Pancreas (tissue), 10 donors: ENCODE measurements at regions not wholly inside any gene's neighbourhood (a gene's known extent, or its start where the extent isn't known, plus 50 kb on each side); places are given as distances from the start of the nearest gene placed in this dataset.

Source experiments
- ATAC-seq, 4 donors: fragments of 200-7000 bp; cut with Tn5 transposase; one replicate each; pipeline versions ENCODE4 v1.8.0 to v1.9.1; 2020; ENCODE audit warnings: mild to moderate bottlenecking in 4 of 4, moderate library complexity in 4 of 4
- DNase-seq, 6 donors: peaks; one replicate each; pipeline ENCODE4 v3.0.0-alpha.2; 2020
- FAIRE-seq: peaks from 2 replicates; lab custom pipeline; 2012; peaks lifted over from hg19 to GRCh38; lab: Jason Lieb, UNC
- H3K27ac ChIP-seq, 4 donors: fragments of 200-600 bp; sonication (generic); 1 replicate in 3 of 4; 2 replicates in 1 of 4; pipeline versions ENCODE4 v1.5.0 to v1.8.0; 2020
- H3K27me3 ChIP-seq, 4 donors: fragments of 200-600 bp; one replicate each; pipeline ENCODE4 v1.8.0; 2021
- H3K36me3 ChIP-seq, 3 donors: fragments of 200-600 bp; sonication (generic) in 1 of 3; one replicate each; pipeline versions ENCODE4 v1.5.0 to v1.8.0; 2020 to 2021
- H3K4me1 ChIP-seq, 3 donors: fragments of 200-600 bp; one replicate each; pipeline ENCODE4 v1.8.0; 2021
- H3K4me3 ChIP-seq, 4 donors: fragments of 200-600 bp; sonication (generic) in 2 of 4; one replicate each; pipeline versions ENCODE4 v1.5.0 to v1.8.0; 2020 to 2021
- H3K9me3 ChIP-seq, 4 donors: fragments of 200-600 bp; one replicate each; pipeline ENCODE4 v1.8.0; 2021
- WGBS, 2 donors: extraction: QIAGEN DNeasy Blood & Tissue Kit; methylation state at CpG; one replicate each; pipeline ENCODE4 v1.1.7; 2013; 5-methylcytosine and 5-hydroxymethylcytosine counted together
- intact Hi-C, 3 donors: fragments of 100-400 bp; cut with DNase I; formaldehyde crosslinking; loops; one replicate each; pipeline versions ENCODE4 v1.11.1 to v1.14.2; 2022
- TF ChIP-seq, protein P1 (sequence below), 4 donors: fragments of 200-600 bp; sonication (generic) in 3 of 4; IDR thresholded peaks; one replicate each; pipeline versions ENCODE4 v1.5.0 to v1.8.0; 2021; ENCODE audit warnings: antibody characterized with exemption in 4 of 4
- donor health status: healthy with polysubstance abuse.
- donor health status: DM: no; HTN: no; CAD: no; lungs with moderate emphysema.
- donor health status: DM: no; HTN: no; CAD: no.
- donor health status: control.
- donor health status: control.
- donor health status: Bipolar disorder and iron deficiency.
- donor health status: DM: yes; HTN: yes; CAD: no.
- donor health status: DM: no; HTN: no; CAD: no.
- donor health status: DM: no; HTN: no; CAD: no.
- donor health status: DM: yes; HTN: yes; CAD: no.

DNA sequence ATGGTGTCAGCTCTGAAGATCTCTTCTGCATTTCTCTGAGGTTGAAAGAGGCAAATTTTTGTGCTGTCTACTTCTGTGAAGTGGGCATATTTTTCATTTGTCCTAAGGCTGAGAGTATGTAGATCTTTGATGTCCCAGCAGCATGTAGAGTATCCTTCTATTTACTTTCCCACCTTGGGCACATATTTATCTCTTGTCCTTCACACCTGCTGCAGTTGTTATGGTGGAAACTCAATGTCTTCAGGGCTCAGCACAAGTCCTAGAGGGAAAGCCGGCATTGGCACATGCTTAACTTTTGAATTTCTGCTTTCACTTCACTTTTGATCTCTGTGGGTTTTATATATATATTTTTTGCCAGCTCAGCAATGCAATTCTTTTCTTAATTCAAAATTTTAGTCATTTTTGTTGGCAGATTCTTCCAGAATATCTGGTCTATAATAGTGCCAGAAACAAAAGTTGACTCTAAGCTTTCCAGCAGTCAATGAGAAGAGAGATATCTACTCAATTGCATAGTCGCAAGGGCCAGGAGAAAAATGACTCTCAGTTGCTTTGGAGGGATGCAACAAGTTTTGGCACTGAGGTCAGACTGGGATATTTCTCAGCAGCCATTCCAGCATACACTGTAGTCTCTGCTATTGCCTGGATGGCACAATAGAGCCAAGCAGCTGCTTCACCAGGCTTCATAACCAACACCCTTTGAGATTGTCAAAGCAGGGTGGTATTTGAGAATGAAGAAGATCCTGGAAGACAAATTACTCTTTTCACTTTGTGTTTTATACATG lies 127.8 kb upstream of the FAT1 start:
- no peaks in the 10 kb centered on the region for H3K36me3 ChIP-seq
- ATAC-seq (no peak), FAIRE-seq (no peak), DNase-seq (no peak)
- TF ChIP-seq, protein P1, sequence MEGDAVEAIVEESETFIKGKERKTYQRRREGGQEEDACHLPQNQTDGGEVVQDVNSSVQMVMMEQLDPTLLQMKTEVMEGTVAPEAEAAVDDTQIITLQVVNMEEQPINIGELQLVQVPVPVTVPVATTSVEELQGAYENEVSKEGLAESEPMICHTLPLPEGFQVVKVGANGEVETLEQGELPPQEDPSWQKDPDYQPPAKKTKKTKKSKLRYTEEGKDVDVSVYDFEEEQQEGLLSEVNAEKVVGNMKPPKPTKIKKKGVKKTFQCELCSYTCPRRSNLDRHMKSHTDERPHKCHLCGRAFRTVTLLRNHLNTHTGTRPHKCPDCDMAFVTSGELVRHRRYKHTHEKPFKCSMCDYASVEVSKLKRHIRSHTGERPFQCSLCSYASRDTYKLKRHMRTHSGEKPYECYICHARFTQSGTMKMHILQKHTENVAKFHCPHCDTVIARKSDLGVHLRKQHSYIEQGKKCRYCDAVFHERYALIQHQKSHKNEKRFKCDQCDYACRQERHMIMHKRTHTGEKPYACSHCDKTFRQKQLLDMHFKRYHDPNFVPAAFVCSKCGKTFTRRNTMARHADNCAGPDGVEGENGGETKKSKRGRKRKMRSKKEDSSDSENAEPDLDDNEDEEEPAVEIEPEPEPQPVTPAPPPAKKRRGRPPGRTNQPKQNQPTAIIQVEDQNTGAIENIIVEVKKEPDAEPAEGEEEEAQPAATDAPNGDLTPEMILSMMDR (IDR thresholded peaks at IDR 0.05) = no peak
- intact Hi-C loops = no loop called here
- H3K27me3 ChIP-seq = no peaks in the 10 kb centered on the region
- H3K27ac ChIP-seq = no peak overlapping the region
- no peak overlapping the region for H3K4me3 ChIP-seq
- no peaks in the 10 kb centered on the region for H3K9me3 ChIP-seq
- no peaks in the 10 kb centered on the region for H3K4me1 ChIP-seq
- 76 to 84% methylated on average over 2 of the region's 2 CpGs for WGBS, 2 donors

- no peak for ATAC-seq
- no peaks in the 10 kb centered on the region for H3K9me3 ChIP-seq
- TF ChIP-seq, protein P1 (IDR thresholded peaks at IDR 0.05) = no peak
- no peaks in the 10 kb centered on the region for H3K36me3 ChIP-seq
- H3K4me1 ChIP-seq = no peaks in the 10 kb centered on the region
- intact Hi-C loops = no loop called here
- no peak overlapping the region for H3K4me3 ChIP-seq
- no peak for FAIRE-seq
- DNase-seq = no peak
- H3K27ac ChIP-seq = no peak overlapping the region
- H3K27me3 ChIP-seq = no peaks in the 10 kb centered on the region
- 48 to 53% methylated on average over 2 of the region's 2 CpGs for WGBS, 2 donors
Observed at GRCh38 chr4:186852073-186852420, 128.4 kb upstream of the FAT1 start.

DNA sequence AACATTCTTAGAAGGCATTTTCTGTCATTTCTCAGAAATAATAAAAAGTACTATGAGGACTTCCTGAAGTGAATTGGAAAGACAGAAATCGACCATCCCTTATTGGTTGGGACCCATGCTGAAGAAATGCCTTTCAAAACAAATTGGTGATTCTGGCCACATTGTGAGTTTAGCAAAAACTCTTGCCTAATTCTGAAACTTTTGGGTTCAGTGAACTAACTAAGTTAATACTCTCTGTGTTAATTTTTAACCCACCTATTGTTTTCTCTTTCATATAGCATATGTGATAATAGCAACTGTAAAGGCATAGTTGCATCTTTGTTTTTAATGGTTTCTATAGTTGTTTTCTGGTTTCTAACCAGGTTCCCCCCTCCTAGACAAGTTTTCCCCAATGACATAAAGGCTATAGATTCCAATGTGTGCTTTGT lies 129.3 kb upstream of the FAT1 start:
- Histone ChIP-seq H3K27me3 (no peaks in the 10 kb centered on the region), H3K27ac (no peak overlapping the region), H3K4me1 (no peaks in the 10 kb centered on the region), H3K4me3 (no peak overlapping the region), H3K9me3 (no peaks in the 10 kb centered on the region), H3K36me3 (no peaks in the 10 kb centered on the region)
- TF ChIP-seq, protein P1 (IDR thresholded peaks at IDR 0.05) = no peak
- DNase-seq = no peak
- WGBS, 2 donors = 71 to 74% methylated on average over 1 of the region's 1 CpG
- no peak for FAIRE-seq
- ATAC-seq = no peak
- intact Hi-C loops = no loop called here

DNA sequence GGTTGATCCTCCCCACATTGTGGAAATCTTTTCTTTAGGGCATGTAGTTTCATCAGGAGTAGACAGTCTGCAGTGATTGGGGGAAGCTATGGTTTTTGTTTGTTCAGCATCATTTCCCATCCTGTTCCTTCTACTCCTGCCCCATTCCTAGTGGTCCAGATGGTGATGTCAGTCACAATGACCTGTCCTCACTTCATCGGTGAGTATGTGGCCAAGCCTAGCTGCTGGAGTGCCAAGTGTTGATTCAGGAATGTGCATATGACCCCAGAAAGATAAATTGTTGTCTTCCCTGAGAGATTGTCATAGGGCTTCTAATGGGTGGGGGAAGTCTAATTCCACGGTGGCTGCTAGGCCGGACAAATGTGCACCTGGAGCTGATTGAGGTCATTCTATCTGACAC lies 130.6 kb upstream of the FAT1 start:
- ATAC-seq = no peak

DNA sequence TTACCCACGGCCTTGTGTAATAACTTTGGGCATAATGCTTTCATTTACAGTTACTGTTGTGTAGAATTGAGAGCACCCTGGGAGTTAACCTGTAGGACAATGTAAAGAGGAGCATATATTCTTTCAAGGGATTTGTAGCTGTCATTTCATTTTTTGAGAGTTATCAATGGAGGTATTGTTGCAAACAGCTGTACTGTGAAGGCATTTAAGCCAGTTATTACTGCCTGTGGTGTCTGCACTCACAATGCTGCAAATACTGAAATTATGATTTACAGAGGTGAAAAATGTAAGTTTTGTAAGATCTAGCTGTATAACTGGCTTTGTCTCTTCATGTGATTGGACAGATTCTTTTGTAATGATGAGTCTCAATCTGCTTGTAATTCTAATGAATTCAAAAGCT lies 131.5 kb upstream of the FAT1 start:
- ATAC-seq (no peak), DNase-seq (no peak), FAIRE-seq (no peak)
- Histone ChIP-seq H3K36me3 (no peaks in the 10 kb centered on the region), H3K27me3 (no peaks in the 10 kb centered on the region), H3K4me1 (no peaks in the 10 kb centered on the region), H3K4me3 (no peak overlapping the region), H3K9me3 (no peaks in the 10 kb centered on the region), H3K27ac (no peak overlapping the region)
- TF ChIP-seq, protein P1 (IDR thresholded peaks at IDR 0.05) = no peak
- intact Hi-C loops = no loop called here
- 90 to 98% methylated on average over 1 of the region's 1 CpG for WGBS, 2 donors

More for the DNA sequence above, 130.6 kb upstream of the FAT1 start:
- TF ChIP-seq, protein P1 (IDR thresholded peaks at IDR 0.05) = no peak
- 65 to 75% methylated on average over 3 of the region's 3 CpGs for WGBS, 2 donors
- FAIRE-seq (no peak), DNase-seq (no peak)
- intact Hi-C loops = no loop called here
- no peaks in the 10 kb centered on the region for H3K27me3 ChIP-seq
- H3K36me3 ChIP-seq = no peaks in the 10 kb centered on the region
- H3K9me3 ChIP-seq = no peaks in the 10 kb centered on the region
- H3K4me3 ChIP-seq = no peak overlapping the region
- no peaks in the 10 kb centered on the region for H3K4me1 ChIP-seq
- H3K27ac ChIP-seq = no peak overlapping the region
